ENCODE measurements at regions not wholly inside any gene's neighbourhood (a gene's known extent, or its start where the extent isn't known, plus 50 kb on each side); places are given as distances from the start of the nearest gene placed in this dataset.

DNA sequence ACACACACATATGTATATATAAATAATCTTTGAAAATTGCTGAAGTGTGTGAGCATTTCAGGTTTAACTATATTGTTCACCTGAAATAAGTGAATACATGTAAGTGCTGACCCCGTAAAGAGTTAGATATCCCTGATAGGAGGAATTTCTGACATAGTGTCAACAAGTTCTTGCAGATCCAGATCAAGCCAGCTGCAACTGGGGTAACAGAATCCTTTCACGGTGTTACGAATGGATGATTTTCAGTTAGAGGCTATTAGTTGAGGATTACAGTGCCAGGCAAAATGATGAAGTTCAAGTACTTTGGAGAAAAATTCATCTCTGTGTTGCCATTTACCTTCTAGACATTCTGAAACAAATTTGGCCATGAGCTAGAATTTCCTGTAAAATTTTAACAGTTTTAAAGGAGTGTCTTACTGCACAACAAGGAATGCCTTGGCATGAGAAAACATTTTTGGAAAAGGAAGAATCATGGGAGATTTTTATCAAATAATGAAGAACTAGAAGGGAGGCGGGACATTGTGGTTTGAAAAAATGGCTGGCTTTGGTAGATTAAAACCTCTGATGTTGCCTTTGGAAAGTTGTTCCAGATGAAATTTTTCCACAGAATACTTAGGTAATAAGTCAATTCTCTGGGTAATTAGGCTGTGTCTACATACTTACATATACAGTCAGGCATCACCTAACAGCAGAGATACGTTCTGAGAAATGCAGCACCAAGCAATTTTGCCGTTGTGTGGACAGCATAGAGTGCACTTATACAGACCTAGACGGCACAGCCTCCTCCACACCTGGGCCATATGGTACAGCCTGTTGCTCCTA is 84.4 kb upstream of the FAT1 start:
- WGBS (ENCODE audit: low lambda C conversion rate), result 96% methylated on average over 7 of the region's 7 CpGs
- H3K4me1 ChIP-seq (ENCODE audit: insufficient read depth, low read length), result peaks cover 63% of the 10 kb centered on the region
- no peak for FAIRE-seq
- no peak overlapping the region for H3K4me3 ChIP-seq (replicated peaks in 1 of 3; ENCODE audit: insufficient read depth in 1 of 3, low read depth in 2 of 3, low read length in 3 of 3)
- no peak overlapping the region for H3K27ac ChIP-seq (ENCODE audit: extremely low read length, insufficient read depth, low read length)
- in situ Hi-C loops (cut with HindIII; ENCODE audit: extremely low pct_ligation_motif_present, low pct_unique_long_range_greater_than_20kb), result no loop called here
- no TSS peak for BruUV-seq (replicated peaks)
- CTCF ChIA-PET (ENCODE audit: low intra/inter-chr PET ratio, low total read pairs), result no interaction called here
- H2AFZ ChIP-seq (ENCODE audit: low read length), result no peak overlapping the region
- H3K36me3 ChIP-seq (replicated peaks in 1 of 2; ENCODE audit: control insufficient read depth in 1 of 2, insufficient read depth in 2 of 2, low read length in 2 of 2), result no peaks in the 10 kb centered on the region
- H3K79me2 ChIP-seq (ENCODE audit: insufficient read depth, low read length), result no peaks in the 10 kb centered on the region
- no peak overlapping the region for H3K9ac ChIP-seq (ENCODE audit: insufficient read depth, low read depth, low read length)
- no peak for ATAC-seq
- no peaks in the 10 kb centered on the region for H4K20me1 ChIP-seq (ENCODE audit: insufficient read depth, low read length)
- no peaks in the 10 kb centered on the region for H3K27me3 ChIP-seq (ENCODE audit: control insufficient read depth in 1 of 2, insufficient read depth in 2 of 2, low read length in 2 of 2)
- intact Hi-C loops (cut with micrococcal nuclease; ENCODE audit: unreplicated experiment), result loop anchor here (5.0 kb wide), 1 partner anchor 41 kb away; no protein-coding TSS in a partner anchor
- POLR2A ChIA-PET, result interaction anchor here (1.5 kb wide), 1 partner anchor 80 kb away, joined by 4 read pairs; no protein-coding TSS in a partner anchor
- no peak overlapping the region for H3K4me2 ChIP-seq (ENCODE audit: low read depth, low read length)
- no peak for DNase-seq (ENCODE audit: low spot score)
- H3K9me3 ChIP-seq (ENCODE audit: low read length), result no peaks in the 10 kb centered on the region
- TF ChIP-seq, protein P1, sequence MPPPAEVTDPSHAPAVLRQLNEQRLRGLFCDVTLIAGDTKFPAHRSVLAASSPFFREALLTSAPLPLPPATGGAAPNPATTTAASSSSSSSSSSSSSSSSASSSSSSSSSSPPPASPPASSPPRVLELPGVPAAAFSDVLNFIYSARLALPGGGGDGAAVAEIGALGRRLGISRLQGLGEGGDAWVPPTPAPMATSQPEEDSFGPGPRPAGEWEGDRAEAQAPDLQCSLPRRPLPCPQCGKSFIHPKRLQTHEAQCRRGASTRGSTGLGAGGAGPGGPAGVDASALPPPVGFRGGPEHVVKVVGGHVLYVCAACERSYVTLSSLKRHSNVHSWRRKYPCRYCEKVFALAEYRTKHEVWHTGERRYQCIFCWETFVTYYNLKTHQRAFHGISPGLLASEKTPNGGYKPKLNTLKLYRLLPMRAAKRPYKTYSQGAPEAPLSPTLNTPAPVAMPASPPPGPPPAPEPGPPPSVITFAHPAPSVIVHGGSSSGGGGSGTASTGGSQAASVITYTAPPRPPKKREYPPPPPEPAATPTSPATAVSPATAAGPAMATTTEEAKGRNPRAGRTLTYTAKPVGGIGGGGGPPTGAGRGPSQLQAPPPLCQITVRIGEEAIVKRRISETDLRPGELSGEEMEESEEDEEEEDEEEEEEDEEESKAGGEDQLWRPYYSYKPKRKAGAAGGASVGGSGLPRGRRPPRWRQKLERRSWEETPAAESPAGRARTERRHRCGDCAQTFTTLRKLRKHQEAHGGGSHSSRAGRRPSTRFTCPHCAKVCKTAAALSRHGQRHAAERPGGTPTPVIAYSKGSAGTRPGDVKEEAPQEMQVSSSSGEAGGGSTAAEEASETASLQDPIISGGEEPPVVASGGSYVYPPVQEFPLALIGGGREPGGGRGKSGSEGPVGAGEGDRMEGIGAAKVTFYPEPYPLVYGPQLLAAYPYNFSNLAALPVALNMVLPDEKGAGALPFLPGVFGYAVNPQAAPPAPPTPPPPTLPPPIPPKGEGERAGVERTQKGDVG (CRISPR knock-in tag; IDR thresholded peaks at IDR 0.05; ENCODE audit: borderline replicate concordance), result 0 out of 2 replicates have a peak, but pooled peaks have one; percentile 23
- TF ChIP-seq ZFAT (CRISPR knock-in tag; conservative IDR thresholded peaks at IDR 0.05) (no peak), PRPF4 (IDR thresholded peaks at IDR 0.05; ENCODE audit: low read depth, low read length, poor library complexity, severe bottlenecking) (peak; percentile 20), ZBTB38 (CRISPR knock-in tag; IDR thresholded peaks at IDR 0.05) (0 out of 2 replicates have a peak, but pooled peaks have one; percentile 39), SALL1 (CRISPR knock-in tag; IDR thresholded peaks at IDR 0.05) (no peak)
- TF ChIP-seq, protein P2, sequence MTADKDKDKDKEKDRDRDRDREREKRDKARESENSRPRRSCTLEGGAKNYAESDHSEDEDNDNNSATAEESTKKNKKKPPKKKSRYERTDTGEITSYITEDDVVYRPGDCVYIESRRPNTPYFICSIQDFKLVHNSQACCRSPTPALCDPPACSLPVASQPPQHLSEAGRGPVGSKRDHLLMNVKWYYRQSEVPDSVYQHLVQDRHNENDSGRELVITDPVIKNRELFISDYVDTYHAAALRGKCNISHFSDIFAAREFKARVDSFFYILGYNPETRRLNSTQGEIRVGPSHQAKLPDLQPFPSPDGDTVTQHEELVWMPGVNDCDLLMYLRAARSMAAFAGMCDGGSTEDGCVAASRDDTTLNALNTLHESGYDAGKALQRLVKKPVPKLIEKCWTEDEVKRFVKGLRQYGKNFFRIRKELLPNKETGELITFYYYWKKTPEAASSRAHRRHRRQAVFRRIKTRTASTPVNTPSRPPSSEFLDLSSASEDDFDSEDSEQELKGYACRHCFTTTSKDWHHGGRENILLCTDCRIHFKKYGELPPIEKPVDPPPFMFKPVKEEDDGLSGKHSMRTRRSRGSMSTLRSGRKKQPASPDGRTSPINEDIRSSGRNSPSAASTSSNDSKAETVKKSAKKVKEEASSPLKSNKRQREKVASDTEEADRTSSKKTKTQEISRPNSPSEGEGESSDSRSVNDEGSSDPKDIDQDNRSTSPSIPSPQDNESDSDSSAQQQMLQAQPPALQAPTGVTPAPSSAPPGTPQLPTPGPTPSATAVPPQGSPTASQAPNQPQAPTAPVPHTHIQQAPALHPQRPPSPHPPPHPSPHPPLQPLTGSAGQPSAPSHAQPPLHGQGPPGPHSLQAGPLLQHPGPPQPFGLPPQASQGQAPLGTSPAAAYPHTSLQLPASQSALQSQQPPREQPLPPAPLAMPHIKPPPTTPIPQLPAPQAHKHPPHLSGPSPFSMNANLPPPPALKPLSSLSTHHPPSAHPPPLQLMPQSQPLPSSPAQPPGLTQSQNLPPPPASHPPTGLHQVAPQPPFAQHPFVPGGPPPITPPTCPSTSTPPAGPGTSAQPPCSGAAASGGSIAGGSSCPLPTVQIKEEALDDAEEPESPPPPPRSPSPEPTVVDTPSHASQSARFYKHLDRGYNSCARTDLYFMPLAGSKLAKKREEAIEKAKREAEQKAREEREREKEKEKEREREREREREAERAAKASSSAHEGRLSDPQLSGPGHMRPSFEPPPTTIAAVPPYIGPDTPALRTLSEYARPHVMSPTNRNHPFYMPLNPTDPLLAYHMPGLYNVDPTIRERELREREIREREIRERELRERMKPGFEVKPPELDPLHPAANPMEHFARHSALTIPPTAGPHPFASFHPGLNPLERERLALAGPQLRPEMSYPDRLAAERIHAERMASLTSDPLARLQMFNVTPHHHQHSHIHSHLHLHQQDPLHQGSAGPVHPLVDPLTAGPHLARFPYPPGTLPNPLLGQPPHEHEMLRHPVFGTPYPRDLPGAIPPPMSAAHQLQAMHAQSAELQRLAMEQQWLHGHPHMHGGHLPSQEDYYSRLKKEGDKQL (CRISPR knock-in tag; IDR thresholded peaks at IDR 0.05; ENCODE audit: low read depth), result no peak
